IPS DF 4.7 (cell line): ENCODE measurements at regions not wholly inside any gene's neighbourhood (a gene's known extent, or its start where the extent isn't known, plus 50 kb on each side); places are given as distances from the start of the nearest gene placed in this dataset.
"Not testable (repeated sequence)": the region's sequence is repeated elsewhere in the genome, so short reads cannot be mapped to it uniquely, and the experiment has no call there.

ENCODE experiments used
- DNase-seq: peaks from one replicate; pipeline ENCODE4 v3.0.0-alpha.2; 2013; ENCODE audit warnings: low spot score; ENCODE audit errors: extremely low read depth

GRCh38 chr1:95753382-95754016, 519.5 kb downstream of the RWDD3 start:
- DNase-seq = no peak

DNA sequence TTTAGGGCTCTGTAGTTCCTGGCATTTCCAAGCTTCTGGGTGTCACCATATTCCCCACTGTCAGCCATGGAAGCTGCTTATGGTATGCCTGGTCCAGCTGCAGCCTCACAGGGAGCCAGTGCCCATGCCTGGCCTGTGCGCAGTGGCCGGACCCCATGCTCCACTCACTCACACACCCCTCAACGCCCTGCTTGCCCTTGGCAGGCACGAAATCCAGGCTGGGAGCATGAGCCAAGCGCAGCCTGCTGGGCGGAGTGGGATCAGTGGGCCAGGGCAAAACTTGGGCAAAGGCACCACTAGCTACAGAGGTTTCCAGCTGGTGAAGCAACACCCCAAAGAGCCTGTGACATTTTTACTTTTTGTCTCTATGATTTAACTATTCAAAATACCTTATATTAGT, 520.4 kb downstream of the RWDD3 start:
- no peak for DNase-seq

DNA sequence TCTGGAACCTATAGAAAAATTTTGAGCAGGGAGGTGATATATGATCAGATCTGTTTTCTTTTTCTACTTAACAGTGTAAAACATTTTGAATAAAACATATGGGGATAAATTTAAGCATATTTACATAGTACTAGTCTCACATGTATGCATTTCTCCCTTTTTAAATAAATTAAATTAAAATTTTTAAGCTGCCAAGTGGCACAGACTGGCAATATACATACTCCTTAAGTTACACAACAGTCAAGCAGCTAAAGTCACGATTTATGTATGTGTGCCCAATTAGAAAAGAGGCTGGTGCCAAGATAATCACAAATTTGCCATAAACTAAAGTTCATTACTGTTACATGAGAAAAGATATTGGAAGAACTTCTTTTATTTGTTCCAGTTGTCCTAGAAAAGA, 532.0 kb downstream of the RWDD3 start:
- no peak for DNase-seq

DNA sequence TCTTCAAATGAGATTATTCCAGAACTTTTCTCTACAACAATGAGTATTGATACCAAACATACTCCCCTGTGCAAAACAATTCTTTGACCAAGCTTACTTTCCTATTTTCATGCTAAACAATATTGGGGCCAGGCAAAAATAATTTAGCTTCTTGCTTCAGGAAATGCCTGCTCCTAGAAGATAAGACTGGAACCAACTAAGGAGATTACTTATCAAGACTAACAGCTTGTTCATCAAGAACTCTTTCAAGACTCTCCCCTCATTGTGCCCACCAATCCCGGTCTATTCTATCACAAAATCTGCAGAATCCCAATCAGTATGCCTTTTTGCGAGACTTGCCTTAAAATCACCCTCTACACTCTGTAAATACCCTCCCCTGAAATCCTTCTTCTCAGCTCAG, 536.6 kb downstream of the RWDD3 start:
- no peak for DNase-seq

GRCh38 chr1:95778217-95778616, 544.2 kb downstream of the RWDD3 start:
- no peak for DNase-seq

DNA sequence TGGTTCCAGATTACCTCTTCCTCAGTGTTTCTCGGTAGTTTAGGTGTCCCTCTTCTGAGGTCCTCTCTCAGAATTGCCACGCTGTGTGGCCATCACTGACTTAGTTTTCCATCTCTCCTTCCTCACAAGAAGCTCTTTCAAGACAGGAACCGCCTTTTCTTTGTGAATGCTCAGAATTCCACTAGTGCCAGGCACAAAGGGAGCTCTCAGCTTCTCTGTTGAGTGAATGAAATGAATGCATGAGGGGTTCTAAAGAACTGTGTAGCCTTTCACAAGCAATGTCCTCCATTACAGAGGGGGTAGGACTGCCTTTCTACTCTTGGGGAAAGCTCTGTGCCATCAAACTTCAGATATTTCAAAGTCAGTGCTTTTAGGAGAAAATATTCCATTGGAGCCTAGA, 546.8 kb downstream of the RWDD3 start:
- DNase-seq = no peak

DNA sequence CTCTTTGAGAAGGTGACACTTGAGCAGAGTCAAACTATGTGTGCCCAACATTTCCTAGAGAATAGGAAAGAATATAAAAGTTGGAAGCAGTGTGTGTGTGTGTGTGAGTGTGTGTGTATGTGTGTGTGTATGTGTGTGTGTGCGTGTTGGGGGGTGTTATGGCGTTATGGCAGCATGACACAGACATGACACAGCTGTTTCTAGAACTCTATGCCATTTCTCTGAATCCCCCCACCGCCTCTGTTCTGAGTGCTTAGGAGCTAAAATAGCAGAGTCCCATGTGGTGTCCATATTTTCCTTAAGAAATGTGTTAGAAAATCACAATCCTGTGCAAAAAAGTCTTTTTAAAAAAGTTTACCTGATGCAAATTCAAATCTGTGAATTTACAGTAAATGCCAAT, 556.1 kb downstream of the RWDD3 start:
- DNase-seq = no peak

DNA sequence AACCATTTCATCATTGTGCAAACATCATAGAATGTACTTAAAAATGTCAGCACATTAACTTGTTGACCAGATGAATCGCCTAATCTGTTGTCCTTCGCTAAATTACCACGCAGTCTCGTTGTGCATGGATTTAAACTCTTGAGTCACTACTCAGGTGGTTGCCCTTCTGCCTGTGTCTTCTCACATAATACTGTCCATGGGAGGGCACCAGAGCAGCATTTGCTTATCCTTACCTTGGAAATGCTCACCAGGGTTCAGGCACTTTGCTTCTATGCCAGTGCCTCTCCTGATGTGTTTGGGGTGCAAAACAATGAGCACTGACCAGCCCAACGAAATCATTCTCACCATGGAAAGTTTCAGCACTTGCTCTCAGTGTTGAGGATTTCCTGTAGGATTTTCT, 559.9 kb downstream of the RWDD3 start:
- peak; percentile 51 for DNase-seq

DNA sequence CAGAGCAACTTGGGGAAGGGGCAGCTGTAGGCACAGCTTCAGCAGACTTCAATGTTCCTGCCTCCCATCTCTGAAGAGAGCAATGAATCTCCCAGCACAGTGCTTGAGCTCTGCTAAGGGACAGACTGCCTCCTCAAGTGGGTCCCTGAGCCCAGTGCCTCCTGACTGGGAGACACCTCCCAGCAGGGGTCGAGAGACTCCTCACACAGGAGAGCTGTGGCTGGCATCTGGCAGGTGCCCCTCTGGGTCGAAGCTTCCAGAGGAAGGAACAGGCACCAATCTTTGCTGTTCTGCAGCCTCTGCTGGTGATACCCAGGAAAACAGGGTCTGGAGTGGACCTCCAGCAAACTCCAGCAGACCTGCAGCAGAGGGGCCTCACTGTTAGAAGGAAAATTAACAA, 563.8 kb downstream of the RWDD3 start:
- not testable (repeated sequence) for DNase-seq

- no peak for DNase-seq
Observed at GRCh38 chr1:95806171-95806570, 572.2 kb downstream of the RWDD3 start.

GRCh38 chr1:95809391-95809790, 575.4 kb downstream of the RWDD3 start:
- no peak for DNase-seq

DNA sequence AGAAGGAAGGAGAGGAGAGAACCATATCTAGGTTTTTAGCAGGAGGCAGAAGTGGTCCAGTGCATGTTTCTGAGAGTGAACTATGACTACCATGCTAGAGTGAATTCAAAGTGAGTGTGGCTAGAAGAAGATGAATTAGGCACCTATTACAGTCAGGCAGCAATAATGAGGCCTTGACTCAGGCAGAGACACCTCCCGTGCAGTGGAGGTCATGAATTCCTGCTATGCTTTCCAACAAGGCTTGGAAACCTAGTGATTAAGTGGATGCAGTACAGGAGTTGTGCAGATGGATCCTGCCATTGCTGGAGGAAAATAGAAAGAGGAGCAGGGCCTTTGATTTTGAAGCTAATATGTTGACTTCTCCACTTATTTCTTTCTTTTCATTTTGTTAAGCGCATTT, 581.5 kb downstream of the RWDD3 start:
- no peak for DNase-seq

DNA sequence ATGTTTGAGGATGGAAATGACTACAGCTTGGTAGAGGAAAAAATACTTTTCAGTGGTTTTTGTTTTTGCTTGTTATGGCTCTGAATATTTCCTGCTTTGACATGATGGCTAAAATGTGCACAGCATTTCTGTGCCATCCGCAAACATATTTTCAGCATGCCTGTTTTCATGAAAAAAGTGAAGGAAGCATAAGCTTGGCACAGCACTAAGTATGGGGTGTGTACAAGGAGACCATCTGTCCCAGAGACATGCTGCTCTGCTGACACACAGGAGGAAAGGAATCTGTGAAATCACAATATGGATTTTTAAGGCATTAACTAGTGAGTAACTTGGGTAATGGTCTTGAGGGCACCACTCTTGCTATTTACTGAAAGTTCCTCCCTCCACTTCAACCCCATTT, 595.5 kb downstream of the RWDD3 start:
- DNase-seq = no peak

DNA sequence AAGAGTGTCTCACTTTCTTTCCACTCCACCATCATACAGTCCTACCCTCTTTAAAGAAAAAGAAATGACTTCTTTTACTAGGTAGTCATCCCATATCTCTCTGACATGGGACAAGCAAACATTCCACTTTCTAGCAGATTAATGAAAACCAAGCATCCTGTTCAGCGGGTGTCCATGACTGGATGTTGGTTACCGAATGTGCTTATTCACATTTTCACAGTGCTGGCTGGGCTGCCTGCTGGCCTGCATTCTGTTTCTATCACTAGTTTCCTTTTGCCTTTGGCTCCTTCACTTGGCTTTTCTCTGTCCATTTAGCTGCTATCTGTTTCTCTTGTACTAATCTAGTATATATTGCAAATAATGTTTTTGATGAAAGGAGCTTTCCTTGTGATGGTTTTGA, 598.4 kb downstream of the RWDD3 start:
- no peak for DNase-seq

GRCh38 chr1:95849439-95849838, 615.4 kb downstream of the RWDD3 start:
- no peak for DNase-seq

DNA sequence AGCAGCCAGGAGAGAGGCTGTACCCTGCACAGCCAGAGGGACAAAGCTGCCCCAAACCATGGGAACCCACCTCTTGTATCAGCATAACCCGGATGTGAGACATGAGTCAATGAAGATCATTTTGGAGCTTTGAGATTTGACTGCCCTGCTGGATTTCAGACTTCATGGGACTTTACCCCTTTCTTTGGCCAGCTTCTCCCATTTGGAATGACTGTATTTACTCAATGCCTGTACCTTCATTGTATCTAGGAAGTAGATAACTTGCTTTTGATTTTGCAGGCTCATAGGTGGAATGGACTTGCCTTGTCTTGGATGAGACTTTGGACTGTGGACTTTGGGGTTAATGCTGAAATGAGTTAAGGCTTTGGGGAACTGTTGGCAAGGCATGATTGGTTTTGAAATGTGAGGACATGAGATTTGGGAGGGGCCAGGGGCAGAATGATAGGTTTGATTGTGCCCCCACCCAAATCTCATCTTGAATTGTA, 616.2 kb downstream of the RWDD3 start:
- DNase-seq = no peak

- DNase-seq = no peak
Observed at GRCh38 chr1:95850763-95851162, 616.8 kb downstream of the RWDD3 start.

- DNase-seq = no peak
Observed at GRCh38 chr1:95852483-95853070, 618.6 kb downstream of the RWDD3 start.

GRCh38 chr1:95854457-95854856, 620.4 kb downstream of the RWDD3 start:
- DNase-seq = no peak

DNA sequence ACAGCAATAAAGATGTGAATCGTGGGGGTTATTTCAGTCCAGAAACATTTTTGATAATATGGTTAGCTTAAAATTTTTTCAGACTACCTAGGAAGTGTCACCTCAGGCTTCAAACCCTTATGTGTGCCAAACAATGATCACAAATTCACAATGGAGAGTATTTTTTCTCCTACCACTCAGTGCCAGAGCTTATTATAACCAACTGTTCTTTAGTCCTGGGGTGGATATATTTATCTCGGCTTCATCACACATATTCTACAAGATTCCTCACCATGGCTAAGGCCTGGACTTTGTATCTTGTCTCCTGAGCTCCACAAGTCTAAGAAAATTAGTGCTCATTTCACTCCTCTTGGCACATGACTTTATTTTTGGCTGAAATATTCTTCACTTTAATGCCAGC, 629.1 kb downstream of the RWDD3 start:
- DNase-seq = no peak

DNA sequence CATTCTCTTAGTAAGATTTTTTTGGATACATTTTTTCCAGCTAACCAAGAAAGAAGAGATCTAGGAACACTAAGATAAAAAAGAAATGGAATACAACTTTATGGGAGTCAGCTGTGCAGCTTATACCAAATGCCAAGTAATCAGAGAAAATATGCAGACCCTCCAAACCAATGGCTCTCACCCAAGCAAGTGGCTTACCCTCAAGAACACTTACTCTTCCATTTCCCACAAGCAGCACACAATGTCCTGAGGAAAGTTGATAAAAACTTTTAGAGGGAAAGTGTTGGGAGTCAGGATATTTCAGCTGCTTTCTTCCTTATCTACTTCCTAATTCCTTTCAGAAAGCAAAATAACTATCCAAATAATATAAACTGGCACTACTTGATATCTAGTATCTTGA, 631.8 kb downstream of the RWDD3 start:
- no peak for DNase-seq

DNA sequence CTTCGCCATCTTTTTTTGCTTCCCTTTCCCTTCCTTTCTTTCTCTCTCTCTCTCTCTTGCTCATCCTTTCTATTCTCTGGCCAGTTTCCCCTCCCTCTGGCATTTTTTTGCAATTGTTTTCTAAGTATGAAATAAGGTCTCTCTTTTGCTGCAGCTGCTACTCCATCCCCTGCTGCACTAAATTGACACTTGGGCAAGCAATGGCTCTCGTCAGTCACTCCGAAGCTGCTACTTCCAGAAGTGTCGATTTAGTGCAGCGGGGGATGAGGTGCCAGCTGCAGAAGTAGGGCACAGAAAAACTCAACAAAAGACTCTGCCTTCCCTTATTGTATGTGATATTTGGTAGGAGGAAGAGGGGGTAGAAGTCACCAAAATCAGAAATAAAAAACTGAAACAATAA, 642.3 kb downstream of the RWDD3 start:
- no peak for DNase-seq

GRCh38 chr1:95879498-95880050, 645.6 kb downstream of the RWDD3 start:
- DNase-seq = no peak
